B cell (primary cell): ENCODE measurements at regions not wholly inside any gene's neighbourhood (a gene's known extent, or its start where the extent isn't known, plus 50 kb on each side); places are given as distances from the start of the nearest gene placed in this dataset.

Experiments
- ATAC-seq: fragments of 200-7000 bp; cut with Tn5 transposase; one replicate; pipeline ENCODE4 v1.10.0; 2021; ENCODE audit warnings: low read depth, mild to moderate bottlenecking, moderate number of reproducible peaks, moderate library complexity
- CTCF ChIA-PET: fragments of 350-600 bp; sonication (Branson Sonifier 250); formaldehyde crosslinking; loops from one replicate; lab custom pipeline; 2021; ENCODE audit warnings: antibody characterized with exemption, inconsistent platforms; lab: Charles Lee
- POLR2A ChIA-PET: fragments of 350-600 bp; sonication (Branson Sonifier 250); formaldehyde crosslinking; loops from one replicate; lab custom pipeline; 2021; ENCODE audit warnings: antibody characterized with exemption; lab: Charles Lee
- DNase-seq: peaks from one replicate; pipeline ENCODE4 v3.0.0; 2013
- H2AFZ ChIP-seq: 2 replicates; pipeline ENCODE4 v1.6.1; 2012; ENCODE audit warnings: mild to moderate bottlenecking, low read depth, low read length; ENCODE audit not compliant: insufficient read depth, poor library complexity, severe bottlenecking
- H3K27ac ChIP-seq, 2 donors: 1 replicate in 1 of 2; 2 replicates in 1 of 2; pipeline ENCODE4 v1.5.1; 2012 to 2013; ENCODE audit warnings: low read length in 2 of 2, mild to moderate bottlenecking in 2 of 2, moderate library complexity in 1 of 2
- H3K27me3 ChIP-seq, 4 experiments: fragments of 200-600 bp in 1 of 4; sonication (generic) in 1 of 4; replicated peaks in 1 of 4; 1 replicate in 2 of 4; 2 replicates in 2 of 4; pipeline versions ENCODE4 v1.6.1 to v1.7.0; 2013 to 2016; ENCODE audit warnings: low read length in 3 of 4, mild to moderate bottlenecking in 2 of 4, mixed read lengths in 1 of 4, moderate library complexity in 1 of 4; ENCODE audit not compliant: insufficient read depth in 4 of 4, control insufficient read depth in 3 of 4; ENCODE audit errors: control extremely low read depth in 1 of 4
- H3K36me3 ChIP-seq, 2 experiments: replicated peaks in 1 of 2; 1 replicate in 1 of 2; 2 replicates in 1 of 2; pipeline versions ENCODE4 v1.6.1 to v1.7.1; 2013; ENCODE audit warnings: low read length in 1 of 2; ENCODE audit not compliant: insufficient read depth in 2 of 2, control insufficient read depth in 1 of 2; ENCODE audit errors: control extremely low read depth in 1 of 2, extremely low read depth in 1 of 2
- H3K4me1 ChIP-seq, 2 donors: fragments of 200-600 bp in 1 of 2; sonication (generic) in 1 of 2; 1 replicate in 1 of 2; 2 replicates in 1 of 2; pipeline versions ENCODE4 v1.5.1 to v1.6.1; 2013 to 2017; ENCODE audit warnings: low read length in 2 of 2; ENCODE audit not compliant: control insufficient read depth in 2 of 2, insufficient read depth in 2 of 2
- H3K4me2 ChIP-seq: replicated peaks from 2 replicates; pipeline ENCODE3; 2012; ENCODE audit warnings: mild to moderate bottlenecking, low read depth, low read length; ENCODE audit not compliant: poor library complexity, severe bottlenecking
- H3K4me3 ChIP-seq, 5 experiments: fragments of 200-600 bp in 1 of 5; sonication (generic) in 1 of 5; 1 replicate in 3 of 5; 2 replicates in 2 of 5; pipeline versions ENCODE4 v1.5.1 to v1.7.0; 2011 to 2016; ENCODE audit warnings: low read length in 4 of 5, mild to moderate bottlenecking in 4 of 5, low read depth in 2 of 5, control low read depth in 1 of 5, moderate library complexity in 1 of 5; ENCODE audit not compliant: insufficient read depth in 1 of 5; ENCODE audit errors: control extremely low read depth in 1 of 5, extremely low read depth in 1 of 5
- H3K79me2 ChIP-seq: fragments of 200-600 bp; sonication (generic); one replicate; pipeline ENCODE4 v1.6.0; 2016; ENCODE audit warnings: low read length; ENCODE audit not compliant: control insufficient read depth, insufficient read depth
- H3K9ac ChIP-seq: fragments of 200-600 bp; sonication (generic); 2 replicates; pipeline ENCODE4 v1.6.1; 2017; ENCODE audit warnings: mild to moderate bottlenecking, low read length, moderate library complexity
- H3K9me3 ChIP-seq, 3 donors: one replicate each; pipeline versions ENCODE4 v1.6.1 to v1.7.1; 2013; ENCODE audit warnings: low read length in 2 of 3; ENCODE audit not compliant: control insufficient read depth in 2 of 3, insufficient read depth in 1 of 3; ENCODE audit errors: control extremely low read depth in 1 of 3
- H4K20me1 ChIP-seq: 2 replicates; pipeline ENCODE4 v1.6.0; 2012; ENCODE audit warnings: mild to moderate bottlenecking, low read length; ENCODE audit not compliant: insufficient read depth, control insufficient read depth, poor library complexity, severe bottlenecking
- H3K27ac Mint-ChIP-seq: one replicate; pipeline ENCODE4 v1.8.0; 2021; ENCODE audit warnings: mixed read lengths
- H3K27me3 Mint-ChIP-seq: one replicate; pipeline ENCODE4 v1.8.0; 2021; ENCODE audit warnings: mixed read lengths
- H3K4me1 Mint-ChIP-seq: one replicate; pipeline ENCODE4 v1.8.0; 2021; ENCODE audit warnings: mixed read lengths
- H3K4me3 Mint-ChIP-seq: one replicate; pipeline ENCODE4 v1.8.0; 2021; ENCODE audit warnings: mixed read lengths
- H3K9me3 Mint-ChIP-seq: one replicate; pipeline ENCODE4 v1.8.0; 2022; ENCODE audit warnings: mixed read lengths; ENCODE audit not compliant: insufficient read depth
- EZH2 ChIP-seq: IDR thresholded peaks from 2 replicates; pipeline ENCODE4 v1.6.1; 2012; ENCODE audit warnings: borderline replicate concordance, low read depth, mild to moderate bottlenecking, moderate library complexity, low read length; ENCODE audit not compliant: insufficient read depth, poor library complexity, severe bottlenecking
- WGBS: methylation state at CpG from one replicate; pipeline ENCODE4 v1.1.5; 2013; ENCODE audit warnings: missing lambda C conversion rate; ENCODE audit not compliant: insufficient coverage; 5-methylcytosine and 5-hydroxymethylcytosine counted together
- intact Hi-C: fragments of 100-400 bp; cut with micrococcal nuclease; formaldehyde crosslinking; loops from one replicate; pipeline ENCODE4 v1.10.0; 2022
- TF ChIP-seq, protein P1 (sequence below): fragments of 200-600 bp; IDR thresholded peaks from one replicate; pipeline ENCODE4 v1.8.0; 2022; ENCODE audit warnings: antibody characterized with exemption, mild to moderate bottlenecking

DNA sequence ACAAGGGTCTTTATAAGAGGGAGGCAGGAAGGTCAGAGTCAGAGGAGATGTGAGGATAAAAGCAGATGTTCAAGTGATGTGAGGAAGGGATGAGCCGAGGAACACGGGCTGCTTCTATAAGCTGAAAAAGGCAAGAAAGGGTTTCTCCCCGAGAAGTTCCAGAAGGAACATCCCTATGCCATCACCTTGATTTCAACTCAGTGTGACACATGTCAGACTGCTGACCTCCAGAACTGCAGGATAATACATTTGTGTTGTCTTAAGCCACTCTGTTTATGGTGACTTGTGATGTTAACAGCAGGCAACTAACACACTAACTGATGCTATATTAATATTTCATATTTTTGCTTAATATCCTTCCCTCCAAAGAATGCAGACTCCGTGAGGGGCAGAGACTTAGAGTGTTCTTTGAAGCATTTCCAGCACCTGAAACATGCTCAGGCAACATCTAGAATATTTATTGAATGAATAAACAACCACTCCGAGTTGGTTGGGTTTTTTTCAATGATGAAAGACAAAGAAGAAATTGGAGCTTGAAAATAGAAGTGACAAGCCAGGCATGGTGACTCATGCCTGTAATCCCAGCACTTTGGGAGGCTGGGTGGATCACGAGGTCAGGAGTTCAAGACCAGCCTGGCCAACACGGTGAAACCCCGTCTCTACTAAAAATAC, 77.6 kb upstream of the ADRA1B start:
- Histone ChIP-seq H3K9ac (no peak overlapping the region), H3K27ac (no peak overlapping the region), H3K27me3 (peaks cover 0 to 3% (median 1%) of the 10 kb centered on the region in 4 experiments), H4K20me1 (no peaks in the 10 kb centered on the region), H3K4me2 (no peak overlapping the region), H3K79me2 (no peaks in the 10 kb centered on the region), H3K4me1 (peaks cover 0 to 5% of the 10 kb centered on the region in 2 donors), H3K36me3 (no peaks in the 10 kb centered on the region), H2AFZ (no peak overlapping the region), H3K4me3 (no peak overlapping the region), H3K9me3 (no peaks in the 10 kb centered on the region)
- ChIA-PET CTCF (no interaction called here), POLR2A (no interaction called here)
- intact Hi-C loops = no loop called here
- Mint-ChIP-seq H3K9me3 (no peaks in the 10 kb centered on the region), H3K27me3 (peaks cover 19% of the 10 kb centered on the region), H3K4me3 (no peak overlapping the region), H3K4me1 (peaks cover 5% of the 10 kb centered on the region), H3K27ac (no peak overlapping the region)
- TF ChIP-seq, protein P1, sequence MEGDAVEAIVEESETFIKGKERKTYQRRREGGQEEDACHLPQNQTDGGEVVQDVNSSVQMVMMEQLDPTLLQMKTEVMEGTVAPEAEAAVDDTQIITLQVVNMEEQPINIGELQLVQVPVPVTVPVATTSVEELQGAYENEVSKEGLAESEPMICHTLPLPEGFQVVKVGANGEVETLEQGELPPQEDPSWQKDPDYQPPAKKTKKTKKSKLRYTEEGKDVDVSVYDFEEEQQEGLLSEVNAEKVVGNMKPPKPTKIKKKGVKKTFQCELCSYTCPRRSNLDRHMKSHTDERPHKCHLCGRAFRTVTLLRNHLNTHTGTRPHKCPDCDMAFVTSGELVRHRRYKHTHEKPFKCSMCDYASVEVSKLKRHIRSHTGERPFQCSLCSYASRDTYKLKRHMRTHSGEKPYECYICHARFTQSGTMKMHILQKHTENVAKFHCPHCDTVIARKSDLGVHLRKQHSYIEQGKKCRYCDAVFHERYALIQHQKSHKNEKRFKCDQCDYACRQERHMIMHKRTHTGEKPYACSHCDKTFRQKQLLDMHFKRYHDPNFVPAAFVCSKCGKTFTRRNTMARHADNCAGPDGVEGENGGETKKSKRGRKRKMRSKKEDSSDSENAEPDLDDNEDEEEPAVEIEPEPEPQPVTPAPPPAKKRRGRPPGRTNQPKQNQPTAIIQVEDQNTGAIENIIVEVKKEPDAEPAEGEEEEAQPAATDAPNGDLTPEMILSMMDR = no peak
- TF ChIP-seq EZH2 = no peak
- DNase-seq (no peak), ATAC-seq (no peak)
- WGBS = 100% methylated on average over 1 of the region's 8 CpGs

DNA sequence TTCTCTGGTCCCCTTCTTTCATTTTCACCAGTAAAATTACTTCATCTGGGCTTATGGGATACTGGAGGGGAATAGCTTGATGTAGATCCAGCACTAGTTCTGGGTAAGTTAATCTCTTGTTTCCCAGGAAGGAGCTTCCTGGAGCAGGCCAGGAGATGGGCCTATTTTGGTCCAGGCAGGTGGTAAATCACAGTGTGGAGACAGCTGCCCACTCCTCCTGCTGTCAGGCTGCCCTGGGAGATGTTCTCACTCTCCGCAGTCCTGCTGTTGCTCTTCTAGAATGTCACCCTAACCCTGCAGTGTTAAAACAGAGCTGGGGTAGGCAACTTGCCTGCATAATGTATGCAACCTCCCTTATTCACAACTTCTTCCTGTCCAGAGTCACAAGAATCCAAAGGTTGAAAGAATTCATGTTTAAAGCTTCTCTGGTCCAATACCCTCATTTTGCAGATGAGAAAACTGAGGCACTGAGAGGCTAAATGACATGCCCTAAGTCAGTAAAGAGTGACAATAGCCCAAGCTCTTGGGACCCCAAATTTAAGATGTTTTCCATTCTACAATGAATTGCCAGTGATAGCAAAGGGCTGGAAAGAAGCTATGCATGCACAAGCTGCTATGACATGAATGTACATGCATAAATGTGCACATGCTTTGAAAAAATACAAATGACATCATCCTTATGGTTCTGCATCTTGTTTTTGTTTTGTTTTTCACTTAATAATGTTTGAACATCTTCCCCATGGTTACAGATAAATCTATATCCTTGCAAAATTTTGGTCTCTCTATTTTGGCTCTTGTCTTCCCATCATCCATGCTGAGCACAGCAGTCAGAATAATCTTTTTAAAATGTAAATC, 71.8 kb upstream of the ADRA1B start:
- Histone ChIP-seq H3K9ac (no peak overlapping the region), H3K36me3 (no peaks in the 10 kb centered on the region), H3K4me2 (no peak overlapping the region), H2AFZ (no peak overlapping the region), H3K27ac (no peak overlapping the region), H3K9me3 (no peaks in the 10 kb centered on the region), H4K20me1 (no peaks in the 10 kb centered on the region), H3K79me2 (no peaks in the 10 kb centered on the region), H3K4me1 (no peaks in the 10 kb centered on the region), H3K4me3 (no peak overlapping the region), H3K27me3 (no peaks in the 10 kb centered on the region)
- ChIA-PET CTCF (interaction anchor here (0.7 kb wide), 1 partner anchor 120 kb away, joined by 4 read pairs; no protein-coding TSS in a partner anchor), POLR2A (no interaction called here)
- H3K4me1 Mint-ChIP-seq = no peaks in the 10 kb centered on the region
- no peak overlapping the region for H3K27ac Mint-ChIP-seq
- ATAC-seq = no peak
- TF ChIP-seq, protein P1 = no peak
- no peak for TF ChIP-seq EZH2
- peaks cover 16% of the 10 kb centered on the region for H3K27me3 Mint-ChIP-seq
- DNase-seq = no peak
- no peak overlapping the region for H3K4me3 Mint-ChIP-seq
- WGBS = 83% methylated on average over 1 of the region's 1 CpG
- no peaks in the 10 kb centered on the region for H3K9me3 Mint-ChIP-seq
- intact Hi-C loops = no loop called here
